Left renal cortex interstitium (tissue), 4 donors: ENCODE measurements at regions not wholly inside any gene's neighbourhood (a gene's known extent, or its start where the extent isn't known, plus 50 kb on each side); places are given as distances from the start of the nearest gene placed in this dataset.
"Not testable (repeated sequence)": the region's sequence is repeated elsewhere in the genome, so short reads cannot be mapped to it uniquely, and the experiment has no call there.

Experiments
- DNase-seq, 4 donors: peaks; one replicate each; pipeline ENCODE4 v3.0.0-alpha.2; 2013; ENCODE audit warnings: low read depth in 4 of 4, low spot score in 2 of 4, missing footprints in 1 of 4

DNA sequence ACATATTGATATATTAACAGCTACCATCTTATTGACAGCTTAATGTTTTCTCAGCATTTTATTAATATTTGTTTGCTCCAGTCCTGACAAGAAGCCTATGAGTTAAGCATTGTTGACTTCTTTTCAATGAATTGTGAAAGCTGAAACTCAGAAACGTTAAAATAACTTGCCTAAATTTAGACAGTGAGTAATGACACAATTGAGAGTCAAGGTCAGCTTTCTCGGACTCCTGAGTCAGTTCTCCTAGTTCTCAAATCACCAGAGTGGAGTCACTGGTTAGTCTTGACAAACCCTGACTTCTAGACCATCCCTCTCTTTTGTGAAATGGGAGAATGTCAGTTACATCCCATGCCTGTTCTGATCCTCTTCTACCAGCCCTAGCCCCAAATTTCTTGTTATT, 222.7 kb upstream of the ACO1 start:
- DNase-seq, result no peak

- DNase-seq, result not testable (repeated sequence)
Measured at GRCh38 chr9:32166316-32166715, 218.1 kb upstream of the ACO1 start.

GRCh38 chr9:32171339-32171738, 213.1 kb upstream of the ACO1 start:
- DNase-seq, result peak in 1 of 4 donors; percentile 12

GRCh38 chr9:32172256-32172655, 212.2 kb upstream of the ACO1 start:
- DNase-seq, result no peak

DNA sequence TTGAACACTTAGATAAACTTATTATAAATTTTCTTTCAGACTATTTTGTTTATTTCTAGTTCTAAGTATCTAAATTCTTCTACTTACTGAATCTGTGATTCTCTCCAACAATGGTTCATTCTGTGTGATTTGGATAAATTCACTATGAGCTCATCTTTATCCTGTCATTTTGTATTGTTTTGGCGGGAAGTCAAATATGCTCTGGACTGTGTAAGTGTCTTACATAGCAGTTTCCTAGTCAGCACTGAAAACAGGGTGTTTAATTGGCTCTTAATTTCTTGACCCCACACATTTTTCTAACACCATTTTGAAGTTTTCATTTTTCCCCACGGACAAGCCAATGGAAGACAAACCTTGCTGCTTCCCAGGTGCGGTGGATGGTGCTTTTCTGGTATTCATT, 207.0 kb upstream of the ACO1 start:
- DNase-seq, result no peak

DNA sequence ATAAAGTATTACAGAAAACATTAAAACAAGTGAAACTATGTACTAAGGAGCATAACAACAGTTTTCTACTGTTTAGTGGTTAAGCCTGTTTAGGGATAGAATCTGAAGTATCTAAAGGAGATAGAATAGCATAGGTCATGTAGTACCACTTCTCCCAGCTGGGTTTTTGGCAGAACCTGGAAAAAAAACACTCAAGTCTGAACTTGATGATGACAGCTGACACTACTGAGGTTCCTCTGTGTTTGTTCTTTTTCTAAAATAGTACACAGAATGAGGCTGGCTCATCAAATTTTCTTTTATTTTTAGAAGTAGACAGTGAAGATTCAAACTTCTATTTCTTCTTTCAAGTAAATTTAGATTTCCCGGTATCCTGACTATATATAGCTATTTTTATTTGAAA, 203.8 kb upstream of the ACO1 start:
- DNase-seq, result no peak

DNA sequence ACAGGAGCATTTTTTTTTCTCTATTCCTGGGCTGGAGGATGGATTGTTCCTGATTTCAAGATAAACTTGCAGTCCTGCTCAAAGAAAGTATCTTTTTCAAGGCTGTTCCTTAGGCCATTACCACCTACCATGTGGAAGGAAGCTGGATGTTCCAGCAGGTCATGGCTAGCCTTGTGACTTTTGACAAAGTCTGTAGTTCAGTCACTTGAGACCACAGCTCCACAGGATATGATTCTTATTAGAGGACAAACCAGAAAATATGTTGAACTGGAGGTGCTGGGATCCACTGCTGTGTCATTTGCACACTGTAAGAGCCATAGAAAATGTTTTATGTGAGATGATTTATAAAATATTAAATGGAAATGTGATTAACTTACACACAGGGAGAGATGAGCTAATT, 184.2 kb upstream of the ACO1 start:
- no peak for DNase-seq

DNA sequence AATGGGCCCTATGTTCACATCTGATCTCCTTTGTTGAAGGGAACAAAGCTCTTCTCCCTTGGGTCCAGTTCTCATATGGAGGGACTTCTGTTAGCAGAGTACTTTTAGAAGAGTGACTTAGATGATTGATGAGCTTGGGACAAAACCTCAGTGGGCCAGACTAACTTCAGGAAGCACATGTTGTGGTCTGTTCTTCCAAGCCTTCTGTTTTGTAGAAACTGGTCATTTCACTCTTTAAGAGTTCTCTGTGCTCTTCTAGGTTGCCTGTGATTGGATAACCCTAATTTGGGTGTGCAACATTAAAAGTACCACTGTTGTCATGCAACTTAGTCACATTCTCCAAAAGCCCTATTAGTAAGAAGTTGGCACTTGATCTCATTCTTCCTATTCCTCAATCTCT, 183.5 kb upstream of the ACO1 start:
- no peak for DNase-seq

GRCh38 chr9:32209164-32209563, 175.3 kb upstream of the ACO1 start:
- DNase-seq, result not testable (repeated sequence)

- DNase-seq, result no peak
Measured at GRCh38 chr9:32218100-32218767, 166.2 kb upstream of the ACO1 start.

DNA sequence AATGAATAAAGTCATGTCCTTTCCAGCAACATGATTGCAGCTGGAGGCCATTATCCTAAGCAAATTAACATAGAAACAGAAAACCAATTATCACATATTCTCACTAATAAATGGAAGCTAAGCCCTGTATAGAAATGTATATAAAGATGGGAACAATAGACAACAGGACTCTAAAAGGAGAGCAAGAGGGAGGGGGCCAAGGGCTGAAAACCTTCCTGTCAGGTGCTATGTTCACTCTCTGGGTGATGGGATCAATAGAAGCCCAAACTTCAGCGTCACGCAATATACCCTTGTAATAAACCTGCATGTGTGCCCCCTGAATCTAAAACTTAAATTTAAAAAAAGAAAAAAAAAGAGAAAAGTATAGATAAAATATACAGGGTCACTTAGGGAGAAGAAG, 163.7 kb upstream of the ACO1 start:
- no peak for DNase-seq

- no peak for DNase-seq
Measured at GRCh38 chr9:32234451-32234850, 150.0 kb upstream of the ACO1 start.

DNA sequence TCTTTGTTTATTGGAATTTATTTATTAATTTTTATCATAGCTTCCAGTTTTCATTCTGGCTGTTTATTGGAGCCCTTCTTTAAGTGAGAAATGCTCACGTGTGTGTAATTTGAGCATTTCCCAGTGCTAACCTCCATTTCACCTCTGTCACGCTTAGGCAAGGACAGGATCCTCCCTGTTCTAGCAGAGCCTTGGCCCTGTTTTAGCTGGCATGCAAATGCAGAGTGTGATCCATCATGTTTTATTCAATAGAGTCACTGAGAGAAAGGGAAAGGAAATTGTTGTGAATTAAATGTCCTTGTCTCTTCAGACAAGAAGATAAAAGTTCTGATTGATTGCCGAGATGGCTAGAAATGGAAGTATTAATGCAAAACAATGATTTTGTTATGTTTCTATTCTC, 137.3 kb upstream of the ACO1 start:
- peak in 1 of 4 donors; percentile 35 for DNase-seq

- no peak for DNase-seq
Measured at GRCh38 chr9:32248189-32248712, 136.2 kb upstream of the ACO1 start.

- DNase-seq, result peak in 2 of 4 donors; percentile 65 to 83
Measured at GRCh38 chr9:32251539-32251938, 132.9 kb upstream of the ACO1 start.

GRCh38 chr9:32253731-32254130, 130.7 kb upstream of the ACO1 start:
- DNase-seq, result no peak

DNA sequence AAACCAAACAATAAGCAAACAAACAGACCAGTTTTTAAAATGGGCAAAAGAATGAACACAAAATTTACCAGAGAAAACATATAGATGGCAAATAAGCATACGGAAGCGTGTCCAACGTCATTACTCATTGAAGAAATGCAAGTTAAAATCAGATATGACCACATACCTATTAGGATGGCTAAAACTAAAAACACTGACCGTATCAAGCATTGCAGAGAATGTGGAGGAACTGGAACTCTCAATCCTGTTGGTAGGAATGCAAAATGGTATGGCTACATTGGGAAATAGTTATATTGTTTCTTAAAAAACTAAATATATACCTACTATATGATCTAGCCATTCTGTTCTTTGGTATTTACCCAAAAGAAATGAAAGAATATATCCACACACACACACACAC, 129.4 kb upstream of the ACO1 start:
- DNase-seq, result no peak

DNA sequence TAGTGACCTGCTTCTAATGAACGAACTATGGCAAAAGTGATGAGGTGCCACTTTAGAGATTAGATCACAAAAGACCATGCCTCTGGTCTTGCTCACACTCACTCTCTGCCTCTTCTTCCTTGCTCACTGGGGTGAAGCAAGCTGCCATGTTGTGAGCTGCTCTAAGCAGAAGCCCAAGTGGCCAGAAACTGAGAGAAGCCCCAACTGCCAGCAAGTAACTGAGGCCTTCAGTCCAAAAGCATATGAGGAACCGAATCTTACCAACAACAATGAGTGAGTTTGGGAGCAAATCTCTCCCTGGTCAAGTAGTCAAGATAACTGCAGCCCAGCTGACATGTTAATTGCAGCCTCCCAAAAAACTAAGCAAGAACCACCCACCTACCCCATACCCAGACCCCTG, 126.0 kb upstream of the ACO1 start:
- DNase-seq, result no peak

- peak in 1 of 4 donors; percentile 26 for DNase-seq
Measured at GRCh38 chr9:32260151-32260862, 124.1 kb upstream of the ACO1 start.

GRCh38 chr9:32264170-32264864, 120.1 kb upstream of the ACO1 start:
- peak in 1 of 4 donors; percentile 13 for DNase-seq

DNA sequence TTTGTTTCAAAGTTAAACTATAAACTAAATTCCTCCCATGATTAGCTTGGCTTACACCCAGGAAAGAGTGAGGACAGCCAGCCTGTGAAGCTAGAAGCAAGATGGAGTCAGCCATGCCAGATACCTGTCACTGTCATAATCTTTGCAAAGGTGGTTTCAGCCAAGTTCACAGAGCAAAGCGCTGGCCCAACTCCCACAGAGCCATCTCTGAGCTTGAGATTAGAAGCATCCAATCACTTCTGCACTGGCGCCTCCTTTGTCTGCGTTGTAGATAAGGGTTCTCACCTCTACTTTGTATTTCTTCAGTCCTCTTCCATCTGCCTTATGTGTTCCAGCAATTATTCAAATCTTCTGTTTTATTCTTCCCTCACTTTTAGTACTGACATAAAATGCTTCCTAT, 119.4 kb upstream of the ACO1 start:
- DNase-seq, result no peak

DNA sequence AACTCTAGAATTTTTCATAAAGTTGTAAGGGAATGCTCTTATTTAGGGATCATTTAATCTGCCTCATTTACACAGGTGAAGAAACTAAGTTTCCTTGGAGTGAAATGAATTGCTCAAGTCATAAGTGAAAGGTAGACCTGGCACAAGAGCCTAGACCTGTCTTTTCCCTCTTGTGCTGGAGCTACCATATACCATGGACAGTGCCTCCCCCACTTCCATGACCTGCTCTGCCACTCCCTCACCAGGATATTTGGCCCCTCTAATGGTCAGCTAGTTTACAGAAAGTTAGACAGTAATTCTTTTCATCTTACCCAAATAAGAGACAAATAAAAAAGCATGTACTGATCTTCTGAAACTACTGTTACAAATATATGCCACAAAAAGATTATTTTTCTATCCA, 105.5 kb upstream of the ACO1 start:
- DNase-seq, result no peak
